GM21825 (cell line): ENCODE measurements at regions not wholly inside any gene's neighbourhood (a gene's known extent, or its start where the extent isn't known, plus 50 kb on each side); places are given as distances from the start of the nearest gene placed in this dataset.
"Not testable (repeated sequence)": the region's sequence is repeated elsewhere in the genome, so short reads cannot be mapped to it uniquely, and the experiment has no call there.

Source experiments
- ATAC-seq: cut with Tn5 transposase; IDR thresholded peaks from one replicate; pipeline ENCODE4 v1.9.1; 2021; ENCODE audit warnings: mild to moderate bottlenecking, moderate library complexity; ENCODE audit not compliant: unreplicated experiment

DNA sequence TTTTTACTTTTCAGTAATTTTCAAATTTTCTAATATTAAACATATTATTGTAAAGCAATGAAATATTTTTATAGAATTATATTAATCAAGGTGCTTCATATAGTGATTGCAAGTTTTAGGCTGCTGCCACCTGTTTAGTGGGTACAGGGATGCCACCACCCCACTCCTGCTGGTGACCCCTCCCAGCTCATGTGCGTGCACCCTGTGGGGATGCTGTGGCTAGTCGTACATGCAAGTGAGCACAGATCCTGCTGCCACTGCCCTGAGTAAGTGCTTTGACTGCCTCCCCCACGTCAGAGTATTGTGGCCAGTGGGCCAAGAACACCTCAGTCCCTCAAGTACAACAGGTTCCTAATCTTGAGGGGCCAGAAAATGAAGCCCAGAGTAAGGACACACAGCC lies 320.1 kb upstream of the DDI1 start:
- ATAC-seq, result no peak

DNA sequence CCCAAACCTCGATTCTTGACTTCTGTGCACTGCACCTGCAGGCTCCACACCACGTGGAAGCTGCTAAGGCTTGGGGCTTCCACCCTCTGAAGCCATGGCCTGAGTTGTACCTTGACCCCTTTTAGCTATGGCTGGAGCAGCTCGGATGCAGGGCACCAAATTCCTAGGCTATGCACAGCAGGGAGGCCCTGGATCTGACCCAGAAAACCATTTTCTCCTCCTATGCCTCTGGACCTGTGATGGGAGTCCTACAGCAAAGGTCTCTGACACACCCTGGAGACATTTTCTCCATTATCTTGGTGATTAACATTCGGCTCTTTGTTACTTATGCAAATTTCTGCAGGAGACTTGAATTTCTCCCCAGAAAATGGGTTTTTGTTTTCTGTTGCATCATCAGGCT lies 309.2 kb upstream of the DDI1 start:
- ATAC-seq, result no peak

DNA sequence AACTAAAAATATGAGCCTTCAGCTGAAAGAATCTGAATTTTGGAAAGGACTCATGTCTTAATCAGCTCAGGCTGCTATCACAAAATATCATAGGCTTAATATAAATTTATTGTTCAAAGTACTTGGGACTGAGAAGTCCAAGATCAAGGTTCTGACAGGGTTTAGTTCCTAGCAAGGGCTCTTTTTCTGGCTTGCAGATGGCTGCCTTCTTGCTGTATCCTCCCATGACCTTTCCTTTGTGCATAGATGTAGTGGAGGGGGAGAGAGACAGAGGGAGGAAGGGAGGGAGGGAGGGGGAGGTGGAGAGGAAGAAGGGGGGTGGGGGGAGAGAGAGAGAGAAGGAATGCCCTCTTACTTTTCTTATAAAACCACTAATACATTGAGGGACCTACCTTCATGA lies 306.8 kb upstream of the DDI1 start:
- ATAC-seq, result no peak

DNA sequence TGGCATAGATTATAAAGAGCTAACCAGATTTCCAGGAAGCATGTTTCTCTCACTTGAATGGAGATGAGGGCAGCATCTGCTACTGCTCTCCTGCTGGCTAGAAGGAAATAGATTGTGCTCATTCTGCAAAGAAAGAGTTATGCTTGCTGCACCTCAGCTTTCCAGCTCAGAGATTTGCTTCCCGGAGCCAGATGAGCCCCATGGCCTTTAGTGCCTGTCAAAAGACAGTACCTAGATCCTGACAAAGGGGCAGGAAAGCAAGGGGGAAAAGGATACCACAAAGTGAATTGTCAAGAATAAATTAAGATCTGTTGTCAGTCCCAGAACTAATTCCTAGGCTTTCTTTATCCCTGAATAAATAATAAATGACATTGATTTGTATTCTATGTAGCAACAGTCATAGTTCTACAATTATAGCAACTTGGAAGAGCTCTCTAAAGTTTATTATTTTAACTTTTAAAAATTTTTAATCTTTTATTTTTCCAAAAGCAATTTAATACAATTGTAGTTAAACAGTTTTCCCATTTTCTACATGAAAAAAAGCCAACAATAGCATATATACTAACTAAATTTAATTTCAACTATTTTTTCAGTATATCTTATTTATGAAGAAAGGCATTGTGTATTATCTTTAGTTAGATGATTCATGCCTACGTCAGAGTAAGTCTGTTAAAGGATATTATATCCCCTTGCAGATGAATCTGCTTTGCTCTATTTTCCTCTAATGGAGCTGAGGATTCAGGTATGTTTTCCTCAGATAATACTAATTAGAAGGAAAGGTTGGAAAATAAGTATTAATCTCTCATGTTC lies 306.1 kb upstream of the DDI1 start:
- no peak for ATAC-seq

DNA sequence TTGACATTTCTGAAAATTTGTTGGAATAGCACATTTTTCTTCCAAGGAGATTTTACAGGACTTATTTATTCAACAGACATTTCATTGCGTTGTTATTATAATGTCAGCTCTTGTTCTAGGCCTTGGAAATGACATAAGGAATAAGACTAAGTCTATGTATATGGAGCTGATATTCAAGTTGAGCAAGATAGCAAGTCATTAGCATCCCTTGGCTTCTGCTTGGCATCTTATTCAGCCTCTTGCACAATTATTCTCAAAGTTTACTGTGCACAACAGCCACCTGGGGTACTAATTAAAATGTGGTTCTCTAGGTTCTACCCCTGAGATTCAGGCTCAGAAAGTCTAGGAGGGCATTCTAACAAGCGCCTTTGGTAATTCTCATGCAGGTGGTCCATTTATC lies 304.8 kb upstream of the DDI1 start:
- ATAC-seq, result no peak

DNA sequence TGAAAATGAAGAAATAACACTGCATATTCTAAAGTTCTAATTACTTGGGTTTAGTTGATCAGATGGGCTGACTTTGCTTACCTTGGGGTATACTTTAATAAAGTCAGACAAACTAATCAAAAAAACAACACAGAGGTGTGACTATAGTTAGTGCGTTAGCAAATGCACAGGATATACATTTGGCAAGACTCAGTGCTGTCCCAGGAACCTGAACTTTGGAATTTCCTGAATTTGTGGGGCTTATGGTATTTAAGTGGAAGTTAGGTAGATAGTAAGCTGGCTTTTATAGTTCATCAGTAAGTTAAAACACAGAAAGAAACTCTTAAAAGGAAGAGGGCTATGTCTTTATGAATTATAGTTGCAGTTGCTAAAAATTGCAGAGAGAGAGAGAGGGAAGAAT lies 302.6 kb upstream of the DDI1 start:
- no peak for ATAC-seq

DNA sequence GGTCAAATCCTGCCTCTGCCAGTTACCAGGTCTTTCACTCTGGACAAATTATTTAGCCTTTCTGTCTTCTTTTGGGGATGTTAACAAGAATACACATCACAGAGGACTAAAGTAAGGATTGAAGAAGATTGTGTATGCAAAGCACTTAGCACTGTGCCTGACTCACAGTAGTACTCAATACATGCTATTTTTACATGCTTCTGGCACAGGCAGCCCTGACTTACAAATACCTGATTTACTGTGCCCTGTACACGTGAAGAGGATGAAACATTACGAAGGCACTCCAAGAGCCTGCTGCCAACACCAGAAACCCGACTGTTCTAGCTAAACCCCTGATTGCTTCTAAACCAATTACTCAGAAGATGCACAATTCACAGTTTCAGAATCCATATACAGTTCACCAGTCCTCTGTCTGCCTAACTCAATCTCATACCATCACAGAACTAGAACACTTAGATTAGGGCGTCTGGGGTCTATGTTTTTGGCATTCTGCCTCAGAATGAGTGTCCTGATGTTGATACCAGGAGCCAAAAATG lies 300.9 kb upstream of the DDI1 start:
- no peak for ATAC-seq

DNA sequence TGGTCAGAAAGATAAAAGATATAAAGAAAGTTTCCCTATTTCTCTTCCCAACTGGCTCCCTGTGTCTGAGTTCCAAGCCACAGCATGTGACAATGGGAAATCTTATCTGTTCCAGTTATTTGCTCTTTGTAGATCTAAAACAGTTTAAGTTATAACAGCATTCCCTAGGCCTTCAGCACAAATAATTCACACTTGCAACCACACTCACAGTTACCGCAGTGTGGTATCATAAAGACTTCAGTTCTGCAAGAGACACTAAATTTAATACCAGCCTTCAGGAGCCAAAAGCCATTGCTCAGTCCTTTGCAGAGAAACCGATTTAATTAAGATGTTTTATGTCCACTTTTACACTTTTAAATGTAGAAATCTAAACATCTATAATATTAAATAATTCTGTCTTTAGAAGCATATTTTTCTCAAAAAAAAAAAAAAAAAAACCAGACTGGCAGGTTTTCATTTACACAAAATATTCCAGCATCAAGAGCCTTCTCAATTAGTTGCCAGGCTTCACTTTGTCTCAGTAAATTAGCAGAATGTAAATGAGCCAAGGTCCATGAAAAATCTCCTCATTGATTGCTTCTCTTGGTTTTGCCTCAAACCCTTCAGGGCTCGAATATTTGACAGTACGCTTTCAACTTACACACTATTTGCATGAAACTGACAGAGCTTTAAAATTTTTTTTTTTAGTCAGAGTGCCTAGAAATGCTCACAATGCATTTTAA lies 300.0 kb upstream of the DDI1 start:
- ATAC-seq, result no peak

DNA sequence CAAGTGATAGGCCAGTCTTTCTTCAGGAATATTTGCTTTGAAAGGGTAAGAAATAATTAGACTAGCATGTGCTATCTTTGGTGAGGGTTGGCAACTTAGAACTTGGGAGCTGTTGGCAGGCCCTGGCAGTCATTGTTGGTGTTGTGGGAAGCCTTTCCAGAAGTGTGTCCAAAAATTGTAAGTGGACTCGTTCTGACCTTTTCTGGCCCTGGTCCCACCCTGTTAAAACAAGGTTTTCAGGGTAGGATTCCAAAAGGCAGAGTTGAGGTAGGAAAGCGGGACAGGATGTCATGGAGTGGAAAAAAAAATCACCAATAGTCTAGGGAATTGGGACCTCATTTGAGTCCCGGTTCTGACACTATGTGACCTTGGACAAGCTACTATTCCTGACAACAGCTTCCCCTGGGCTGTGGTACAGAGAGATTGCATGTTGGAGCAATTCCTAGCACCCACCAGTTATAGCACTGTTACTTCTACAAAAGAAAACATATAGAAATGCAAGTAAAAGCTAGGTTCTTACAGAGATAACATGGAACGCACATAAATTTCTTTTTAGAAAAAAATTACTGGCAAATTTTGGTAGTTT lies 299.3 kb upstream of the DDI1 start:
- no peak for ATAC-seq

DNA sequence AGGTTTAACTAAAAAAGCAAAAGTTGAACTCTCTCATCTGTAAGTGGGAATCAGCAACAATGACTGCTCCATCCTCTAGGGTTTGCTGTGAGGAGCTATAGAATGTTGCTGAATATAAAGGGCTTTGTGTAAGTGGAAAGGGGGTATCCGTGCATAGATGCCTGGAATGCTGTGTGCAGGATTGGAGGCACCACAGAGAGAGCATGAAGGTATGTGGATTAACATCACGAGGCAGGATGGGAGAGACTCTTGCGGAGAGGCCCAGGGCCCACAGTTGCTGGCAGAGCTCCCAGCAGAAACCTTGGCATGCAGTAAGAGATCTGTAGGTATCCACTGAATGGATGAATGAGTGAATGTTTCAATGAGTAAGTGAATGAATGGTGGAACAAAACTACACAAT lies 298.7 kb upstream of the DDI1 start:
- no peak for ATAC-seq

DNA sequence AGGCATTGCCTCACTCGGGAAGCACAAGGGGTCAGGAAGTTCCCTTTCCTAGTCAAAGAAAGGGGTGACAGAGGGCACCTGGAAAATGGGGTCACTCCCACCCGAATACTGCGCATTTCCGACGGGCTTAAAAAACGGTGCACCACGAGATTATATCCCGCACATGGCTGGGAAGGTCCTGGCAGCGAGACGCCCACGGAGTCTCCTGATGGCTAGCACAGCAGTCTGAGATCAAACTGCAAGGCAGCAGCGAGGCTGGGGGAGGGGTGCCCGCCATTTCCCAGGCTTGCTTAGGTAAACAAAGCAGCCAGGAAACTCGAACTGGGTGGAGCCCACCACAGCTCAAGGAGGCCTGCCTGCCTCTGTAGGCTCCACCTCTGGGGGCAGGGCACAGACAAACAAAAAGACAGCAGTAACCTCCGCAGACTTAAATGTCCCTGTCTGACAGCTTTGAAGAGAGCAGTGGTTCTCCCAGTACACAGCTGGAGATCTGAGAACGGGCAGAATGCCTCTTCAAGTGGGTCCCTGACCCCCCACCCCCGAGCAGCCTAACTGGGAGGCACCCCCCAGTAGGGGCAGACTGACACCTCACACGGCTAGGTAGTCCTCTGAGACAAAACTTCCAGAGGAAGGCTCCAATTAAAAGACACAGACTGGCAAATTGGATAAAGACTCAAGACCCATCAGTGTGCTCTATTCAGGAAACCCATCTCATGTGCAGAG lies 297.2 kb upstream of the DDI1 start:
- not testable (repeated sequence) for ATAC-seq

DNA sequence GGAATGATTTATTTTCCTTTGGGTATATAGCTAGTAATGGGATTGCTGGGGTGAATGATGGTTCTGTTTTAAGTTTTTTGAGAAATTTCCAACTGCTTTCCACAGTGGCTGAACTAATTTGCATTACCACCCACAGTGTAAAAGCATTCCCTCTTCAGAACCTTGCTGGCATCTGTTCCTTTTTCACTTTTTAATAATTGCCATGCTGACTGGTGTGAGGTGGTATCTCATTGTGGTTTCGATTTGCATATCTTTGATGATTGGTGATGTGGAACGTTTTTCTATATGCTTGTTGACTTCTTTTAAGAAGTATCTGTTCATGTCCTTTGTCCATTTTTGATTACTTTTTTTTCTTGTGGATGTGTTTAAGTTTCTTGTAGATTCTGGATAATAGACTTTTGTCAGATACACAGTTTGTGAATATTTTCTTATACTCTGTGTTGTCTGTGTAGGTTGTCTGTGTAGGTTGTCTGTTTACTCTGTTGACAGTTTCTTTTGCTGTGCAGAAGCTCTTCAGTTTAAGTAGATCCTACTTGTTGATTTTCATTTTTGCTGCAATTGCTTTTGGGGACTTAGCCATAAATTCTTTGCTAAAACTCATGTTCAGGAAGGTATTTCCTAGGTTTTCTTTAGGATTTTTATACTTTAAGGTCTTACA lies 291.8 kb upstream of the DDI1 start:
- no peak for ATAC-seq

DNA sequence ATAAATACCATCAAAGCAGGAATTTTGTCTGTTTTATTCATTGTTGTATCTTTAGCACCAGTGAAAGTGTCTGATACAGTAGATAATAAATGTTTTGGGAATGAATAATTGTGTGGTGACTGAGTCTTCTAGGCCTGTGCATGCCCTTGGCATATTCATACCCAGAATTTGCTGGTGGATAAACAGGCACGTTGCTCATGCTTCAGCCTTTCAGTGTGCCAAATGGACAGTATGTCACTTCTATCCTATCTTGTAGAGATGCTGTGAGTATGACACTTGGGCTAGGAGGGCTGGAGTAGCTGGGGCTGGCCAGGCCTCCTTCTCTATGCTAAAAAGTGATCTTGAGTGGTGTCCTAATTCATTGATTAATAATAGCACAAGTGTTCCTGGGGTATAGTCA lies 287.3 kb upstream of the DDI1 start:
- no peak for ATAC-seq

DNA sequence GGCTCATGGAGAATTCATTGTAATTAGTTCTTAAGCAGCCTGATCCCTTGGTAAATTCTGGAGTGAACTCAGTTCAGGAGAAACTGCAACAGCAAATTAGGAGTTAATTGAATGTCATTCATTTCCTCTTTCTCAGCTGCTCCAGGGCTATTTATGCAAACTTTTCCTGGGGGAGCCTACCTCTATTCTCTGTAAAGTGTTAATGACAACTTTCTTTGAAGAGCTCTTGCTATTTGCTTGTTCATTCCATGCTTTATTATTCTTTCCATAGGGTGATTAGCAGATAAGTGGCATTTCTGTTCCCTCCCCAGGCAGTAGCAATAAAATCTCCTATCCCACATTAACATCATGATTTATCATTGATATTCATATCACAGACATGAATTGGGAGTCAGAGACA lies 267.6 kb upstream of the DDI1 start:
- no peak for ATAC-seq

DNA sequence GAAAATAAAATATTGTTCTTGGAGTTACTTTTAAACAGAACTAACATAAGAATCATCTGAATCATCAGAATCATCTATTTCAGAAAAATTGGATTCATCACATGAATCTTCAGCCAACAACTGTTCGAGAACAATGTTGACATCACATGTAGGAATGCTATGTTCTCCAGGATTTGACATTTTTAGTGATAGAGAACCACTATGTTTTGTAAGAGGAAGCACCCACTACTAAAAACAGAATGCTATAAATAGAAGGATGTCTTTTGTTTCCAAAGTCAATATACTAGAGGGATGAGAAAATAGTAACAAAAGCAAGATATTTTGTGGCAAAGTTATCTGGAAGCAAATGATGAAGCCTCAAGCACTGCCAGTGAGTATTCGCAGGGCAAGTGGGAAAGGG lies 263.4 kb upstream of the DDI1 start:
- no peak for ATAC-seq

DNA sequence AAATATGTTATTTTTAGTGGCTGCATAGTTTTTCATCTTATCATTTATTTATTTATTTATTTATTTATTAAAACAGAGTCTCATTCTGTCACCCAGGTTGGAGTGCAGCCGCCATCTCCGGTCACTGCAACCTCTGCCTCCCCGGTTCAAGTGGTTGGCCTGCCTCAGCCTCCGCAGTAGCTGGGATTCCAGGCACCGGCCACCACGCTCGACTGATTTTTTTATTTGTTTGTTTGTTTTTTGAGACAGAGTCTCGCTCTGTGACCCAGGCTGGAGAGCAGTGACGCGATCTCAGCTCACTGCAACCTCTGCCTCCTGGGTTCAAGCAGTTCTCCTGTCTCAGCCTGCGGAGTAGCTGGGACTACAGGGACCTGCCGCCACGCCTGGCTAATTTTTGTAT lies 262.9 kb upstream of the DDI1 start:
- no peak for ATAC-seq

DNA sequence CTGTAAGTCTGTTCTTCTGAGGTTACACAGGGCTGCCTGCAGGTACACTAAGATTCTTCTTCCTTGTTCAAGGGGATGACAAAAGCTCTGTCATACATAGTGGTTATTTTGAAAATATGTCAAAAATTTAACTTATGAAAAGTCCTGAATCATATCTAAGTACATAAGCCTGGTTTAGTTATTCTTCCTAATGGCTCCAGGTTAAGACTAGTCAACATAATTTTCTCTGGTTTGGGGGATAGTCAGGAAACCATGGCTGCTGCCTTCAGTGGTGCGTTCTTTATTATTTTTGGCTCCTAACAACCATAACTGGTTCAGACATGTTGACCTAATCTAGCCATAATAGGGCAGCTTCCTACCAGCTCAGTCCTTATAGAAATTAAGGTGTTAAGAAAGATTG lies 257.4 kb upstream of the DDI1 start:
- no peak for ATAC-seq

DNA sequence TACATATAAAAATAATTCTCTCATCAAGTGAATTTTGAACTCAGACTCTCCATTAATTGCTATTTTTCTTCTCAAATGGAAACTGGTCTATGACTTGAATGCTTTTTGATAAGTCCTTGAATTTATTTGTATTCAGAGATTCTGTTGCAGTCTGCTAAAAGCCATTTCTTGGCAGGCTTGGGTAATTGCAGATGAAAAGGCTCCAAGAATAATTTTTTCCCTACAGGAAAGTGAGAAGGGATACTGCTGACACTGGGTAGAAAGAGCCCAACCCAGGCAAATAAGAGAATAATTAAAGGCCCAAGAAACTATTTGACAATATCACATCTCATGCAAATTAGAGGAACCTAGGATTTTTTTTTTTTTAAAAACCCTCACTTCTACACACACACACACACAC lies 246.5 kb upstream of the DDI1 start:
- no peak for ATAC-seq

DNA sequence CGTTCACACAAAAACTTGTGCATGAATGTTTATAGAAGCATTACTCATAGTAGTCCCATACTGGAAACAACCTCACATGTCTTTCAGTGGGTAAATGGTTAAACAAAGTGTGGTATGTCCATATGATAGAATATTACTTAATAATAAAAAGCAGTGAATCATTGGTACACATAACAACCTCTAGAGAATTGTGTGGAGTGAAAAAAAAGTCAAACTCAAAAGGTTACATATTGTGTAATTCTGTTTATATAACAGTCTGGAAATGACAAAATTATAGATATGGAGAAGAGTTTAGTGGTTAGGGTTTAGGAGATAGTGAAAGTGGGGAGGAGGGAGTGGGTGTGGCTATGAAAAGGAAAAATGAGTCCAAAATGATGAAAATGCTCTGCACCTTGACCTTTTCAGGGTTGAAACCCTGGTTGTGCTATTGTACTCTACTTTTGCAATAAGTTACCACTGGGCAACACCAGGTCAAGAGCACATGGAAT lies 243.4 kb upstream of the DDI1 start:
- ATAC-seq, result no peak

DNA sequence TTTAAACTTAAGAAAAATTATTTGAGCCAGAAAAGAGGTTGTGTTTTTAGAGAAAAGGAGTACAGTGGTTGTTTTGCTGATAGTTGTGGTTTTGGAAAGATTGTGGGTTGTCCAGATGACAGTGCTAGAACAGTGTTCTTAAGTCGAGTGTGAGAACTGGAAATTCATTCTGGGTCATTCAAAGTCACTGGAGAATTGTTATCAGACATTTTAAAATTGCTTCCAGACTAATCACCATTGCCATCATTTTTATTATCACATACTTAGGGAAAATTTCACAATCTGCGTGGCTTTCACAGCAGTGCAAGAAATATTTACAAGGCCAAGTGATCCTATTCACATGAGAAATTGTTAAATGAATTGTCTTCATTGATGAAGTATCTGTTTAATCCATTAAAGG lies 242.2 kb upstream of the DDI1 start:
- no peak for ATAC-seq

DNA sequence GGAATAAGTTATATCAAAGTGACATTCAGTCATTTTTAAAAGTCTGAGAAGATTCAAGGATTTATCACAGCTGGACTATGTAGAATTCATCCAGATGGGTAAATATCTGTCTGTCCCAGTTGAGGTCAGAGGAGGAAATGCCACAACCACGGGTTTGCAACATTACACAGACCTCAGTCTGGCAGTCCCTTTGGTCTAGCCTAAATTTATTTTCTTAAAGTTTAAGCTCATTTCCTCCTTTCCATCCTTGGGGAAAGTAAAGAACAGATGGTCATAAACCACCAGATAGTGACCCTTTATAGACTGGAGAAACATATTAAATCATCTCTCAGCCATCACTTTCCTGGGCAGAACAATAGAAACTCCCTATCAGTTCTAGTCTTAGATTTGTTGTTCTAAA lies 238.4 kb upstream of the DDI1 start:
- no peak for ATAC-seq
